D341Med (cell line): ENCODE measurements at regions not wholly inside any gene's neighbourhood (a gene's known extent, or its start where the extent isn't known, plus 50 kb on each side); places are given as distances from the start of the nearest gene placed in this dataset.
A peak's percentile ranks its signal among the peaks of the same experiment; 100 is the strongest.
"Not testable (repeated sequence)": the region's sequence is repeated elsewhere in the genome, so short reads cannot be mapped to it uniquely, and the experiment has no call there.

Experiments
- DNase-seq: peaks from one replicate; pipeline ENCODE4 v3.0.0; 2012; ENCODE audit warnings: low spot score

GRCh38 chr21:14826630-14827029, 238.2 kb downstream of the NRIP1 start:
- no peak for DNase-seq

GRCh38 chr21:14825514-14825974, 239.3 kb downstream of the NRIP1 start:
- no peak for DNase-seq

- DNase-seq, result no peak
These were observed 240.7 kb downstream of the NRIP1 start for GRCh38 chr21:14824126-14824525.

- DNase-seq, result no peak
These were observed 247.5 kb downstream of the NRIP1 start for GRCh38 chr21:14817311-14817710.

GRCh38 chr21:14814991-14815390, 249.8 kb downstream of the NRIP1 start:
- no peak for DNase-seq

- DNase-seq, result no peak
These were observed 250.5 kb downstream of the NRIP1 start for GRCh38 chr21:14814282-14814681.

GRCh38 chr21:14804170-14804569, 258.1 kb upstream of the SAMSN1 start:
- not testable (repeated sequence) for DNase-seq

GRCh38 chr21:14797543-14797942, 251.4 kb upstream of the SAMSN1 start:
- DNase-seq, result no peak

- DNase-seq, result no peak
These were observed 241.2 kb upstream of the SAMSN1 start for GRCh38 chr21:14787312-14787711.

GRCh38 chr21:14785679-14786078, 239.6 kb upstream of the SAMSN1 start:
- DNase-seq, result no peak

- DNase-seq, result peak; percentile 76
These were observed 227.7 kb upstream of the SAMSN1 start for GRCh38 chr21:14773777-14774345.

- DNase-seq, result no peak
These were observed 225.5 kb upstream of the SAMSN1 start for GRCh38 chr21:14771593-14771992.

GRCh38 chr21:14768042-14768441, 221.9 kb upstream of the SAMSN1 start:
- DNase-seq, result no peak

- DNase-seq, result no peak
These were observed 221.2 kb upstream of the SAMSN1 start for GRCh38 chr21:14767192-14767852.

GRCh38 chr21:14766241-14766640, 220.1 kb upstream of the SAMSN1 start:
- DNase-seq, result peak; percentile 30

GRCh38 chr21:14763695-14764064, 217.6 kb upstream of the SAMSN1 start:
- no peak for DNase-seq

- DNase-seq, result no peak
These were observed 216.9 kb upstream of the SAMSN1 start for GRCh38 chr21:14762734-14763694.

- DNase-seq, result no peak
These were observed 216.2 kb upstream of the SAMSN1 start for GRCh38 chr21:14762327-14762726.

- DNase-seq, result no peak
These were observed 213.2 kb upstream of the SAMSN1 start for GRCh38 chr21:14759285-14759684.

GRCh38 chr21:14758849-14759248, 212.7 kb upstream of the SAMSN1 start:
- no peak for DNase-seq

GRCh38 chr21:14757533-14758327, 211.6 kb upstream of the SAMSN1 start:
- DNase-seq, result no peak

- no peak for DNase-seq
These were observed 209.0 kb upstream of the SAMSN1 start for GRCh38 chr21:14755086-14755485.
